Fibroblast of the aortic adventitia (primary cell): ENCODE measurements at regions not wholly inside any gene's neighbourhood (a gene's known extent, or its start where the extent isn't known, plus 50 kb on each side); places are given as distances from the start of the nearest gene placed in this dataset.

Experiments used
- DNase-seq: peaks from one replicate; pipeline ENCODE4 v3.0.0-alpha.2; 2010; ENCODE audit warnings: low read depth
- H3K4me3 ChIP-seq: 2 replicates; pipeline ENCODE4 v1.5.1; 2011; ENCODE audit warnings: low read depth, mild to moderate bottlenecking, control low read depth, low read length, moderate library complexity
- TF ChIP-seq, protein P1 (sequence below): IDR thresholded peaks from 2 replicates; pipeline ENCODE4 v1.5.1; 2011; ENCODE audit warnings: mild to moderate bottlenecking, low read length, control low read depth, inconsistent platforms; ENCODE audit not compliant: insufficient read depth

- no peak for DNase-seq
Measured at GRCh38 chr15:59866642-59867041, 137.5 kb upstream of the FOXB1 start.

GRCh38 chr15:59862191-59863155, 141.6 kb upstream of the FOXB1 start:
- DNase-seq, result no peak
- TF ChIP-seq, protein P1, sequence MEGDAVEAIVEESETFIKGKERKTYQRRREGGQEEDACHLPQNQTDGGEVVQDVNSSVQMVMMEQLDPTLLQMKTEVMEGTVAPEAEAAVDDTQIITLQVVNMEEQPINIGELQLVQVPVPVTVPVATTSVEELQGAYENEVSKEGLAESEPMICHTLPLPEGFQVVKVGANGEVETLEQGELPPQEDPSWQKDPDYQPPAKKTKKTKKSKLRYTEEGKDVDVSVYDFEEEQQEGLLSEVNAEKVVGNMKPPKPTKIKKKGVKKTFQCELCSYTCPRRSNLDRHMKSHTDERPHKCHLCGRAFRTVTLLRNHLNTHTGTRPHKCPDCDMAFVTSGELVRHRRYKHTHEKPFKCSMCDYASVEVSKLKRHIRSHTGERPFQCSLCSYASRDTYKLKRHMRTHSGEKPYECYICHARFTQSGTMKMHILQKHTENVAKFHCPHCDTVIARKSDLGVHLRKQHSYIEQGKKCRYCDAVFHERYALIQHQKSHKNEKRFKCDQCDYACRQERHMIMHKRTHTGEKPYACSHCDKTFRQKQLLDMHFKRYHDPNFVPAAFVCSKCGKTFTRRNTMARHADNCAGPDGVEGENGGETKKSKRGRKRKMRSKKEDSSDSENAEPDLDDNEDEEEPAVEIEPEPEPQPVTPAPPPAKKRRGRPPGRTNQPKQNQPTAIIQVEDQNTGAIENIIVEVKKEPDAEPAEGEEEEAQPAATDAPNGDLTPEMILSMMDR, result no peak

More at GRCh38 chr15:59866642-59867041, 137.5 kb upstream of the FOXB1 start:
- H3K4me3 ChIP-seq, result no peak overlapping the region
- TF ChIP-seq, protein P1, result no peak

DNA sequence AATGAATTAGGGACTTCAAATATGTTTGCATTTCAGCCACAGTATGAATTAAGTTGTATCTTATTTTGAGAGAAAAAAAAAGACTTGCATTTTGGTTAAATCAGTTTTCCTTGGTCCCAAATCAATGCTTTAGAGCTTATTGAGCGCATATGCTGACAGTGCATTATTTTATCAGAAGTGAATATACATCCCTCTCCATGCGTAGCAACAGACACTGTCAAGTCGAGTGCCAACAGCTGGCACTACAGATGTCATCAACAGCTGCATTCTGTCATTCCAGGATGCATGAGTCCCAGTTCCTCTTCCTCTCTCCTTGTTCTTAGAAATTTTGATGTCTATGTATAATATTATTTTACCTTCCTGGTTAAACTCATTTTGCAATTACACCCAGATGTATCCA, 156.1 kb upstream of the FOXB1 start:
- H3K4me3 ChIP-seq, result no peak overlapping the region
- TF ChIP-seq, protein P1, result no peak
- no peak for DNase-seq

More at GRCh38 chr15:59862191-59863155, 141.6 kb upstream of the FOXB1 start:
- H3K4me3 ChIP-seq, result no peak overlapping the region

GRCh38 chr15:59845942-59846499, 156.9 kb upstream of the BNIP2 start:
- DNase-seq, result no peak
- TF ChIP-seq, protein P1, result no peak
- no peak overlapping the region for H3K4me3 ChIP-seq

DNA sequence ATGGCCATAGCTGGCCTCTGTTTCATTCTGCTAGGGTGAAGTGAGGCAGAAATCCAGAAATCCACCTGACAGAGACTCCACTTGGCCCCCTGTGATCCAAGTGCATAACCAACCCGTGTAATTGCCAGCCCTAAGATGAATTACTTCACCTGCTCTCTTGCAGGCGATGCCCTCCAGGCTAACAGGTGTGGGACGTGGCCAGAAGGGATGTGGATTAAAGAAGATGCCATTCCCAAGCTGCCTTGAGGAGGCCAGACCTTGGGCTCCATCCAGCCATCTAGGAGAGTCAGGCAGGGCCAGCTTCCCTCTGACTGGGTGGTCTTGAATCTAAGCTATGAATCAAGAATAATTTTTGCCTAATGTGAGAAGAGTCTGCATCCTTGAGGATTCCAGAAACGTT, 154.5 kb upstream of the BNIP2 start:
- TF ChIP-seq, protein P1, result no peak
- DNase-seq, result no peak
- H3K4me3 ChIP-seq, result no peak overlapping the region

GRCh38 chr15:59841036-59841435, 151.9 kb upstream of the BNIP2 start:
- TF ChIP-seq, protein P1, result no peak
- DNase-seq, result no peak
- H3K4me3 ChIP-seq, result no peak overlapping the region
